ENCODE measurements at regions not wholly inside any gene's neighbourhood (a gene's known extent, or its start where the extent isn't known, plus 50 kb on each side); places are given as distances from the start of the nearest gene placed in this dataset.
A peak's percentile ranks its signal among the peaks of the same experiment; 100 is the strongest.

DNA sequence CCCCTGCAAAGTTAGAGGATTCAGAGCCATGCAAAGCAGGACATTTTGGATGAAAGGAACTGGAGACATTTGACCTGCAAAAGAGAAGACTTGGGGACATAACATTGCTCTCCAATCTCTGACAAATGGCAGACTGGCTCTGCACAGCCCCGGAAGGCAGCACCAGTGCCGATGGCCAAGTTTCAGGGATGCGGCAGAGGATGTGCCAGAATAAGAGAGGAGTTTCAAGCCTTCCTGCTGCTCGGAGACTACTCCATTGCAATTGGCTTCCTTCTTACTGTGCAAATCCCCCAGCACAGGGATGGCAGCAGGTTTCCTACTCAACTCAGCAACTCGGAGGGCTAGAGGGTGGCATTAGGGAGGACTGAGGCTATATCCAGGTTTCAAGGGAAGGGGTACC is 268.8 kb upstream of the ZMIZ1 start:
- ATAC-seq, result no peak
- no peak for FAIRE-seq
- 82% methylated on average over 5 of the region's 5 CpGs for WGBS, 2 donors
- Histone ChIP-seq H3K27ac (no peak overlapping the region), H3K27me3 (no peaks in the 10 kb centered on the region), H3K4me1 (peaks cover 0 to 3% (median 0%) of the 10 kb centered on the region in 3 donors), H3K9me3 (no peaks in the 10 kb centered on the region), H3K36me3 (no peaks in the 10 kb centered on the region), H3K4me3 (no peak overlapping the region)
- TF ChIP-seq, protein P1, sequence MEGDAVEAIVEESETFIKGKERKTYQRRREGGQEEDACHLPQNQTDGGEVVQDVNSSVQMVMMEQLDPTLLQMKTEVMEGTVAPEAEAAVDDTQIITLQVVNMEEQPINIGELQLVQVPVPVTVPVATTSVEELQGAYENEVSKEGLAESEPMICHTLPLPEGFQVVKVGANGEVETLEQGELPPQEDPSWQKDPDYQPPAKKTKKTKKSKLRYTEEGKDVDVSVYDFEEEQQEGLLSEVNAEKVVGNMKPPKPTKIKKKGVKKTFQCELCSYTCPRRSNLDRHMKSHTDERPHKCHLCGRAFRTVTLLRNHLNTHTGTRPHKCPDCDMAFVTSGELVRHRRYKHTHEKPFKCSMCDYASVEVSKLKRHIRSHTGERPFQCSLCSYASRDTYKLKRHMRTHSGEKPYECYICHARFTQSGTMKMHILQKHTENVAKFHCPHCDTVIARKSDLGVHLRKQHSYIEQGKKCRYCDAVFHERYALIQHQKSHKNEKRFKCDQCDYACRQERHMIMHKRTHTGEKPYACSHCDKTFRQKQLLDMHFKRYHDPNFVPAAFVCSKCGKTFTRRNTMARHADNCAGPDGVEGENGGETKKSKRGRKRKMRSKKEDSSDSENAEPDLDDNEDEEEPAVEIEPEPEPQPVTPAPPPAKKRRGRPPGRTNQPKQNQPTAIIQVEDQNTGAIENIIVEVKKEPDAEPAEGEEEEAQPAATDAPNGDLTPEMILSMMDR (IDR thresholded peaks at IDR 0.05), result no peak
- no peak for DNase-seq
- intact Hi-C loops (cut with DNase I), result no loop called here

DNA sequence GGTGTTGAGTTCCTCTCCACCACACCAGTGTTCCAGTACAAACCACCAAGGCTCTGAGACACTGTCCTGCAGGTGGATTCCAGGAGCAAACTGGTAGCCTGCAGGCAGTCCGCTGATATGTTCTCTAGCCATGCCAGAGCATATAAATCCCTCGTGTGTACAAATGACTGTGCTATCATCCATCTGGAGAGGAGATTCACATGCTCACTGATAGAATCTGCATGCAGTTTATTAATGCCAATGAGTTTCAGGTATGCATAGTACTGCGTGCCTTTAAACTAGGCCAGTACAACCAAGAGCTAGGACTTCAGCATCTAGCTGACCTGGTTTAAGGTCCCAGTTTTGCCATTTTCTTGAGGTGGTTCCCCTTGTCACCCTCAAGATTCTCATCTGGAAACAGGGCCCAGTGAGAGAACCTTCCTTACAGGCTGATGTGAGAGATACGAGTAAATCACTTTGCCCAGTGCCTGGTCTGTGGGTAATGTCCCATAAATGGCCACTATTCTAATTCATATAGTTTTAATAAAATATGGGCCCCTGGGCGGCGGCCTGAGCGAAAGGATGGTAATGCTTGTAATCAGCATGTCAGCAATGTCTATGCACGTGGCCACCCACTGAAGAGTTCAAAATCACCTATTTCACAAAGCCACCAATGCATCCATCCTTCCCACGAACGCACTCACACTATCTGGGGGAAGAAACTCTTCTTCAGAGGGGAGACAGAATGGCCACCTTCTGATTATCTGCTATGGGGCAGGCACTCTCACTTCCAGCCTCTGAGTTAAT is 268.0 kb upstream of the ZMIZ1 start:
- Histone ChIP-seq H3K9me3 (no peaks in the 10 kb centered on the region), H3K27me3 (no peaks in the 10 kb centered on the region), H3K36me3 (no peaks in the 10 kb centered on the region), H3K4me3 (no peak overlapping the region), H3K4me1 (peaks cover 0 to 3% (median 0%) of the 10 kb centered on the region in 3 donors), H3K27ac (no peak overlapping the region)
- FAIRE-seq (no peak), DNase-seq (no peak), ATAC-seq (no peak)
- WGBS, 2 donors, result 82 to 89% methylated on average over 10 of the region's 10 CpGs
- TF ChIP-seq, protein P1 (IDR thresholded peaks at IDR 0.05), result no peak
- intact Hi-C loops (cut with DNase I), result no loop called here

DNA sequence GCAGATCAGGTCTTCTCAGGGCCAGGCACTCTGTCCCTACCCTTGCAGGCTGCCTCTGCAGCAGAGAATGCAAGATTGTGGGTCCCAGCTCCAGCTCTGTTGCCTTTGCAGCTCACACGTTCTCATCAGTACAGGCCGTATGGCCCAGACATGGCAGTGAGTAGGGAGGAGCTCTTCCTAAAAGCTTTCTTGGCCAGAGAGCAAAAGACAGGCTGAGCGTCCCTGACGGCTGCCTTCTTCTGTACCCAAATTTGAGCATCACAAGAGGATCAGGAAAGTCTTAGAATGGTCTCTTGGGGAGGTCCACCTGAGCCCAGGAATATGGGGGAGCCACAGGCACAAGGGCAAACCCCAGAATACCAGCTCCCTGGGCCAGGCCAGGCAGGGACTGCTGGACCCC is 266.3 kb upstream of the ZMIZ1 start:
- intact Hi-C loops (cut with DNase I), result no loop called here
- no peak for DNase-seq
- no peak overlapping the region for H3K4me3 ChIP-seq
- no peaks in the 10 kb centered on the region for H3K27me3 ChIP-seq
- FAIRE-seq, result no peak
- peaks cover 0 to 3% (median 0%) of the 10 kb centered on the region in 3 donors for H3K4me1 ChIP-seq
- no peak for ATAC-seq
- 58 to 85% methylated on average over 4 of the region's 4 CpGs for WGBS, 2 donors
- TF ChIP-seq, protein P1 (IDR thresholded peaks at IDR 0.05), result no peak
- no peaks in the 10 kb centered on the region for H3K36me3 ChIP-seq
- H3K9me3 ChIP-seq, result no peaks in the 10 kb centered on the region
- no peak overlapping the region for H3K27ac ChIP-seq

DNA sequence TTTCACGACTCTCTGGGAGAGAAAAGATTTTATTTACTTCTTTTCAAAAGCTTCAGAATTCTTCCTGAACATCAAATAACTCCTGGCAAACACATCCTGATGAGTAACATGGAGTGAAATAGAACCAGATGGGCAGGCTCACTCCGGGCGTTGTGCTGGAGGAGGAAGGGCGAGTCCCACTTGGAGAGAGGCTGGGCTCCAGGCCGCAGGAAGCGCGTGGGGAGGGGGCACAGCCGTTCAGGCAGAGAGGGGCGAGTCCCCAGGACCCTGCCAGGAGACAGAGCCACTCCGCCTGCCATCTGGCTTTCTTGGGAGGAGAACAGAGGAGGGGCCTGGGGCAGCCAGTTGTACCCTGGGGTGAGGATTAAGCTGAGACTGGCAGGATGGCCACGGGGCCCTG is 265.9 kb upstream of the ZMIZ1 start:
- DNase-seq, result no peak
- H3K4me3 ChIP-seq, result no peak overlapping the region
- H3K4me1 ChIP-seq, result peaks cover 0 to 3% (median 0%) of the 10 kb centered on the region in 3 donors
- 66 to 68% methylated on average over 11 of the region's 11 CpGs for WGBS, 2 donors
- TF ChIP-seq, protein P1 (IDR thresholded peaks at IDR 0.05), result no peak
- no peak overlapping the region for H3K27ac ChIP-seq
- H3K36me3 ChIP-seq, result no peaks in the 10 kb centered on the region
- intact Hi-C loops (cut with DNase I), result no loop called here
- no peak for FAIRE-seq
- ATAC-seq, result peak in 1 of 4 donors; percentile 23
- no peaks in the 10 kb centered on the region for H3K9me3 ChIP-seq
- H3K27me3 ChIP-seq, result no peaks in the 10 kb centered on the region

DNA sequence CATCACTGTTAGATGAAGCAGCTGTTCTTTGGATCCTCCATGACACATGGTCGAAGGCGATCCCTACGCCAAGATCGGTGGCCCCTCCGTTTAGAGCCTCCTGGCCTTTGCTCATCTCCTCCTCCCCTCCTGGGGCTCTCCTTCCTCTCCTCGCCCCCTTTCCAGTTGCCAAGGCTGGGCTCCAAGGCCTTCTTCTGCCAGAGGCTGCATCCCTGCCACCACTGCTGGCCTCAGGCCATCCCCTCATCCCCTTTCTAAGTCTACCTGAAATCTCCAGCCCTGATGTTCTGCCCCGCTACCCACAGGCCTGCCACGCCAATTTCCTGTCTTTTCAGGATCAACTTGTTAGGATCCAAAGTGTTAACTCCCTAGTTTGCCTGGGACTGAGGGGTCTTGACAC is 265.1 kb upstream of the ZMIZ1 start:
- no peak for DNase-seq
- intact Hi-C loops (cut with DNase I), result no loop called here
- Histone ChIP-seq H3K4me1 (peaks cover 0 to 3% (median 0%) of the 10 kb centered on the region in 3 donors), H3K36me3 (no peaks in the 10 kb centered on the region), H3K9me3 (no peaks in the 10 kb centered on the region), H3K27ac (no peak overlapping the region), H3K4me3 (no peak overlapping the region), H3K27me3 (no peaks in the 10 kb centered on the region)
- 89 to 94% methylated on average over 8 of the region's 8 CpGs for WGBS, 2 donors
- no peak for ATAC-seq
- FAIRE-seq, result no peak
- TF ChIP-seq, protein P1 (IDR thresholded peaks at IDR 0.05), result no peak

Data from pancreas (tissue), 10 donors.